IMR-90 (cell line): ENCODE measurements at regions not wholly inside any gene's neighbourhood (a gene's known extent, or its start where the extent isn't known, plus 50 kb on each side); places are given as distances from the start of the nearest gene placed in this dataset.

Experiments used
- ATAC-seq: fragments of 200-7000 bp; cut with Tn5 transposase; 2 replicates; pipeline ENCODE4 v1.9.1; 2020; ENCODE audit warnings: low read depth, mild to moderate bottlenecking, moderate library complexity
- BruUV-seq: library from RNA; stranded (reverse); fragments of 400-500 nt; replicated peaks from 2 replicates; lab custom pipeline; 2021; lab: Mats Ljungman, UMichigan
- CTCF ChIA-PET: fragments of 300-600 bp; formaldehyde crosslinking; extraction: SDS; loops from one replicate; lab custom pipeline; 2021; ENCODE audit warnings: antibody characterized with exemption; lab: Yijun Ruan, JAX
- POLR2A ChIA-PET: fragments of 300-600 bp; sonication (Branson Sonifier 250); formaldehyde crosslinking; loops from one replicate; lab custom pipeline; 2022; ENCODE audit warnings: antibody characterized with exemption; ENCODE audit not compliant: unreplicated experiment; lab: Charles Lee
- DNase-seq: peaks from one replicate; pipeline ENCODE4 v3.0.0; 2013
- H2AFZ ChIP-seq: replicated peaks from 2 replicates; pipeline ENCODE3; 2013; ENCODE audit warnings: low read length, mild to moderate bottlenecking; ENCODE audit not compliant: poor library complexity
- H2AK5ac ChIP-seq: 2 replicates; pipeline ENCODE4 v1.6.1; 2013; ENCODE audit warnings: low read depth, low read length, inconsistent platforms
- H2AK9ac ChIP-seq: replicated peaks from 2 replicates; pipeline ENCODE3; 2013; ENCODE audit warnings: mild to moderate bottlenecking, low read depth, low read length, moderate library complexity; ENCODE audit not compliant: poor library complexity
- H2BK120ac ChIP-seq: 2 replicates; pipeline ENCODE4 v1.6.1; 2013; ENCODE audit warnings: low read depth, low read length, inconsistent platforms
- H2BK15ac ChIP-seq: 3 replicates; pipeline ENCODE4 v1.6.1; 2013; ENCODE audit warnings: low read depth, low read length, inconsistent platforms
- H2BK20ac ChIP-seq: 2 replicates; pipeline ENCODE4 v1.6.1; 2013; ENCODE audit warnings: low read depth, mild to moderate bottlenecking, inconsistent platforms, low read length, moderate library complexity
- H2BK5ac ChIP-seq: 2 replicates; pipeline ENCODE4 v1.6.1; 2013; ENCODE audit warnings: mild to moderate bottlenecking, low read depth, low read length, inconsistent platforms; ENCODE audit not compliant: poor library complexity, severe bottlenecking
- H3K14ac ChIP-seq: replicated peaks from 2 replicates; pipeline ENCODE4 v1.6.1; 2013; ENCODE audit warnings: low read depth, low read length, inconsistent platforms
- H3K18ac ChIP-seq: 2 replicates; pipeline ENCODE4 v1.6.1; 2013; ENCODE audit warnings: low read depth, low read length, control low read depth
- H3K23ac ChIP-seq: 2 replicates; pipeline ENCODE4 v1.6.1; 2013; ENCODE audit warnings: low read depth, low read length, inconsistent platforms
- H3K27ac ChIP-seq: 2 replicates; pipeline ENCODE4 v1.5.1; 2013; ENCODE audit warnings: mild to moderate bottlenecking, control low read depth, low read length; ENCODE audit not compliant: insufficient read depth
- H3K27me3 ChIP-seq: 2 replicates; pipeline ENCODE4 v1.6.1; 2013; ENCODE audit warnings: low read length; ENCODE audit not compliant: control insufficient read depth, insufficient read depth
- H3K36me3 ChIP-seq: 2 replicates; pipeline ENCODE4 v1.6.1; 2013; ENCODE audit warnings: low read length, mixed read lengths; ENCODE audit not compliant: control insufficient read depth, insufficient read depth
- H3K4ac ChIP-seq: 2 replicates; pipeline ENCODE4 v1.6.1; 2013; ENCODE audit warnings: low read depth, low read length, inconsistent platforms
- H3K4me1 ChIP-seq: 2 replicates; pipeline ENCODE4 v1.6.1; 2013; ENCODE audit warnings: low read length, mixed read lengths; ENCODE audit not compliant: control insufficient read depth, insufficient read depth
- H3K4me2 ChIP-seq: 2 replicates; pipeline ENCODE4 v1.6.1; 2013; ENCODE audit warnings: low read depth, mild to moderate bottlenecking, control low read depth, low read length, moderate library complexity
- H3K4me3 ChIP-seq: 2 replicates; pipeline ENCODE4 v1.5.1; 2013; ENCODE audit warnings: low read depth, mild to moderate bottlenecking, control low read depth, low read length, moderate library complexity; ENCODE audit not compliant: insufficient read depth
- H3K56ac ChIP-seq: 2 replicates; pipeline ENCODE4 v1.6.1; 2013; ENCODE audit warnings: low read length, inconsistent platforms; ENCODE audit not compliant: insufficient read depth; ENCODE audit errors: extremely low read depth
- H3K79me1 ChIP-seq, 2 experiments: 2 replicates each; pipeline ENCODE4 v1.6.1; 2013; ENCODE audit warnings: low read length in 2 of 2, inconsistent platforms in 1 of 2, low read depth in 1 of 2
- H3K9ac ChIP-seq: 2 replicates; pipeline ENCODE4 v1.6.1; 2013; ENCODE audit warnings: low read depth, low read length, control low read depth
- H3K9me1 ChIP-seq: 2 replicates; pipeline ENCODE4 v1.6.1; 2013; ENCODE audit warnings: low read length, inconsistent platforms; ENCODE audit not compliant: insufficient read depth
- H3K9me3 ChIP-seq: 2 replicates; pipeline ENCODE4 v1.6.1; 2013; ENCODE audit warnings: low read length; ENCODE audit not compliant: control insufficient read depth, insufficient read depth
- H4K20me1 ChIP-seq: 2 replicates; pipeline ENCODE4 v1.6.1; 2013; ENCODE audit warnings: low read length, inconsistent platforms; ENCODE audit not compliant: insufficient read depth
- H4K5ac ChIP-seq: 2 replicates; pipeline ENCODE4 v1.6.1; 2013; ENCODE audit warnings: mild to moderate bottlenecking, low read depth, low read length, control low read depth
- H4K8ac ChIP-seq, 2 experiments: 2 replicates each; pipeline ENCODE4 v1.6.1; 2013; ENCODE audit warnings: low read depth in 2 of 2, low read length in 2 of 2, control low read depth in 1 of 2, inconsistent platforms in 1 of 2
- H4K91ac ChIP-seq: 2 replicates; pipeline ENCODE4 v1.6.1; 2013; ENCODE audit warnings: low read depth, low read length, inconsistent platforms; ENCODE audit not compliant: insufficient read depth
- BHLHE40 ChIP-seq: fragments of 150-350 bp; IDR thresholded peaks from 2 replicates; pipeline ENCODE4 v1.6.1; 2016; ENCODE audit warnings: mild to moderate bottlenecking, low read depth, low read length
- FOS ChIP-seq: fragments of 150-350 bp; IDR thresholded peaks from 2 replicates; pipeline ENCODE4 v1.6.1; 2016; ENCODE audit warnings: low read depth, low read length
- MAFK ChIP-seq: IDR thresholded peaks from 2 replicates; pipeline ENCODE4 v1.6.1; 2012; ENCODE audit warnings: low read depth, low read length, improper control_type of control experiment
- MXI1 ChIP-seq: IDR thresholded peaks from 2 replicates; pipeline ENCODE4 v1.6.1; 2012; ENCODE audit warnings: low read depth, mild to moderate bottlenecking, low read length, moderate library complexity, borderline replicate concordance
- NFE2L2 ChIP-seq: fragments of 150-350 bp; IDR thresholded peaks from 2 replicates; pipeline ENCODE4 v1.6.1; 2016; ENCODE audit warnings: low read depth, mild to moderate bottlenecking, low read length
- POLR2A ChIP-seq: IDR thresholded peaks from 2 replicates; pipeline ENCODE4 v1.6.1; 2012; ENCODE audit warnings: mild to moderate bottlenecking, low read depth, low read length
- RAD21 ChIP-seq: IDR thresholded peaks from 2 replicates; pipeline ENCODE4 v1.6.1; 2012; ENCODE audit warnings: low read length, improper control_type of control experiment
- RCOR1 ChIP-seq: IDR thresholded peaks from 2 replicates; pipeline ENCODE4 v1.6.1; 2012; ENCODE audit warnings: mild to moderate bottlenecking, low read length, improper control_type of control experiment; ENCODE audit not compliant: insufficient replicate concordance
- RFX5 ChIP-seq: IDR thresholded peaks from 2 replicates; pipeline ENCODE4 v1.8.0; 2012; ENCODE audit warnings: low read depth, mild to moderate bottlenecking, low read length, moderate library complexity
- SMC3 ChIP-seq: fragments of 150-350 bp; IDR thresholded peaks from 2 replicates; pipeline ENCODE4 v1.6.1; 2016; ENCODE audit warnings: low read depth, mild to moderate bottlenecking, antibody characterized with exemption, low read length, moderate library complexity
- WGBS, 2 experiments: methylation state at CpG; one replicate each; pipeline versions ENCODE4 v1.1.5 to v1.1.7; 2013; ENCODE audit warnings: missing lambda C conversion rate in 2 of 2; ENCODE audit not compliant: insufficient read length in 1 of 2; ENCODE audit errors: extremely low coverage in 2 of 2; 5-methylcytosine and 5-hydroxymethylcytosine counted together
- dilution Hi-C: fragments of 300-500 bp; cut with HindIII; formaldehyde crosslinking; loops from one replicate; pipeline ENCODE4 v1.14.3; 2018; ENCODE audit warnings: low sequenced_read_pairs; ENCODE audit not compliant: unreplicated experiment
- in situ Hi-C: fragments of 300-500 bp; cut with MboI; formaldehyde crosslinking; loops from 3 replicates; pipeline ENCODE4 v1.14.3; 2019; ENCODE audit warnings: low sequenced_read_pairs, inconsistent platforms, mixed read lengths
- intact Hi-C: fragments of 100-400 bp; cut with micrococcal nuclease; formaldehyde crosslinking; loops from 2 replicates; pipeline ENCODE4 v1.10.0; 2022
- TF ChIP-seq, protein P1 (sequence below): fragments of 150-350 bp; IDR thresholded peaks from 2 replicates; pipeline ENCODE4 v1.6.1; 2017; ENCODE audit warnings: mild to moderate bottlenecking, antibody characterized with exemption, low read length, low read depth
- TF ChIP-seq, protein P2 (sequence below): fragments of 150-350 bp; IDR thresholded peaks from 2 replicates; pipeline ENCODE4 v1.6.1; 2016; ENCODE audit warnings: low read depth, mild to moderate bottlenecking, low read length, moderate library complexity, borderline replicate concordance

DNA sequence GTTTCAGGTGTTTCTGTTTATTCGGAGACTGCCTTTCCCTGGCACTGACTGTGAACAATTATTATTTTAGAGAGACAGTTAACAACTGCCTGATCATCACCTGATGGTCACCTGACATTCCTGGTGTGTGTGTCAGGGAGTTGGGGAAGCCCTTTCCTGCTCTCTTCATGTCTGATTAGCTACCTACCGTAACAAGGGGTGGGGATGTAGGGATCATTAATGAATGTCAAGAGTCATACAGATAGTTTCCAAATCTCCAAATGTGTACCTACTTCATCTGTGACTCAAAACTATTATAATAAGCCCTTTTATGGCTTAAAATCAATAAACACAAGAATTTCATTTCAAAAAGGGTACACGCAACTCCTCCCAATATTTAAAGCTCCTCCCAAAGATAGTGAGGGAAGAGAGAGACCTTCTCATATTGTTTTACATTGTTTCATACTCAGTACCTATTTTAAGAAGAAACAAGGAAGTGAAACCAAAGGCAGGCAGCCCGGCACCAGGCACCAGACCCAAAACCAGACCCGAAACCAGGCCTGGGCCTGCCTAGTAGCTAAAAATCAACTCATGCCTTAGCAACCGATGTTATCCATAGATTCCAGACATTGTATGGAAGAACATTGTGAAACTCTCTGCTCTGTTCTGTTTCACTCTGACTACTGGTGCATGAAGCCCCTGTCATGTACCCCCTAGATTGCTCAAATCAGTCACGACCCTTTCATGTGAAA, 844.9 kb upstream of the ALCAM start:
- dilution Hi-C loops (no loop called here), intact Hi-C loops (no loop called here), in situ Hi-C loops (no loop called here)
- no peaks in the 10 kb centered on the region for H4K20me1 ChIP-seq
- no peaks in the 10 kb centered on the region for H3K9me3 ChIP-seq
- H2AK9ac ChIP-seq = no peak overlapping the region
- no peak overlapping the region for H3K18ac ChIP-seq
- no peak for TF ChIP-seq POLR2A
- TF ChIP-seq, protein P1, sequence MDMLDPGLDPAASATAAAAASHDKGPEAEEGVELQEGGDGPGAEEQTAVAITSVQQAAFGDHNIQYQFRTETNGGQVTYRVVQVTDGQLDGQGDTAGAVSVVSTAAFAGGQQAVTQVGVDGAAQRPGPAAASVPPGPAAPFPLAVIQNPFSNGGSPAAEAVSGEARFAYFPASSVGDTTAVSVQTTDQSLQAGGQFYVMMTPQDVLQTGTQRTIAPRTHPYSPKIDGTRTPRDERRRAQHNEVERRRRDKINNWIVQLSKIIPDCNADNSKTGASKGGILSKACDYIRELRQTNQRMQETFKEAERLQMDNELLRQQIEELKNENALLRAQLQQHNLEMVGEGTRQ = no peak
- TF ChIP-seq MAFK = no peak
- no peak for TF ChIP-seq RAD21
- no peak for TF ChIP-seq FOS
- TF ChIP-seq RCOR1 = no peak
- no peak for TF ChIP-seq NFE2L2
- no peak for TF ChIP-seq BHLHE40
- no peak for TF ChIP-seq SMC3
- no peak for TF ChIP-seq RFX5
- TF ChIP-seq MXI1 = no peak
- TF ChIP-seq, protein P2, sequence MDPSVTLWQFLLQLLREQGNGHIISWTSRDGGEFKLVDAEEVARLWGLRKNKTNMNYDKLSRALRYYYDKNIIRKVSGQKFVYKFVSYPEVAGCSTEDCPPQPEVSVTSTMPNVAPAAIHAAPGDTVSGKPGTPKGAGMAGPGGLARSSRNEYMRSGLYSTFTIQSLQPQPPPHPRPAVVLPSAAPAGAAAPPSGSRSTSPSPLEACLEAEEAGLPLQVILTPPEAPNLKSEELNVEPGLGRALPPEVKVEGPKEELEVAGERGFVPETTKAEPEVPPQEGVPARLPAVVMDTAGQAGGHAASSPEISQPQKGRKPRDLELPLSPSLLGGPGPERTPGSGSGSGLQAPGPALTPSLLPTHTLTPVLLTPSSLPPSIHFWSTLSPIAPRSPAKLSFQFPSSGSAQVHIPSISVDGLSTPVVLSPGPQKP = no peak
- H4K5ac ChIP-seq = no peak overlapping the region
- ChIA-PET POLR2A (no interaction called here), CTCF (no interaction called here)
- H2BK120ac ChIP-seq = no peak overlapping the region
- H3K14ac ChIP-seq = no peak overlapping the region
- no peak for DNase-seq
- H3K4ac ChIP-seq = no peak overlapping the region
- no peaks in the 10 kb centered on the region for H3K4me1 ChIP-seq
- no peak overlapping the region for H4K91ac ChIP-seq
- no CpG with 5 or more reads among the region's 7 CpGs for WGBS, 2 experiments
- H3K9me1 ChIP-seq = no peaks in the 10 kb centered on the region
- no peak overlapping the region for H2BK15ac ChIP-seq
- no peak for ATAC-seq
- no peak overlapping the region for H4K8ac ChIP-seq
- no peak overlapping the region for H2BK5ac ChIP-seq
- H3K36me3 ChIP-seq = no peaks in the 10 kb centered on the region
- H2AFZ ChIP-seq = no peak overlapping the region
- no peak overlapping the region for H3K4me2 ChIP-seq
- H3K79me1 ChIP-seq = no peaks in the 10 kb centered on the region
- H3K9ac ChIP-seq = no peak overlapping the region
- no peak overlapping the region for H2BK20ac ChIP-seq
- no peak overlapping the region for H2AK5ac ChIP-seq
- H3K23ac ChIP-seq = no peak overlapping the region
- no peaks in the 10 kb centered on the region for H3K27me3 ChIP-seq
- no peak overlapping the region for H3K27ac ChIP-seq
- no TSS peak for BruUV-seq
- no peak overlapping the region for H3K56ac ChIP-seq
- no peak overlapping the region for H3K4me3 ChIP-seq
